GM21367 (cell line): ENCODE measurements at regions not wholly inside any gene's neighbourhood (a gene's known extent, or its start where the extent isn't known, plus 50 kb on each side); places are given as distances from the start of the nearest gene placed in this dataset.

Experiments used
- ATAC-seq: cut with Tn5 transposase; IDR thresholded peaks from one replicate; pipeline ENCODE4 v1.9.1; 2021; ENCODE audit not compliant: unreplicated experiment

- ATAC-seq, result no peak
These were observed 108.2 kb upstream of the UQCRFS1 start for GRCh38 chr19:29321116-29321515.

GRCh38 chr19:29323021-29323430 lies 110.1 kb upstream of the UQCRFS1 start:
- ATAC-seq, result no peak

GRCh38 chr19:29323440-29324290 lies 110.7 kb upstream of the UQCRFS1 start:
- no peak for ATAC-seq

GRCh38 chr19:29324291-29324680 lies 111.3 kb upstream of the UQCRFS1 start:
- no peak for ATAC-seq

- no peak for ATAC-seq
These were observed 111.8 kb upstream of the UQCRFS1 start for GRCh38 chr19:29324717-29325116.

- no peak for ATAC-seq
These were observed 112.5 kb upstream of the UQCRFS1 start for GRCh38 chr19:29325241-29325975.

- ATAC-seq, result no peak
These were observed 113.4 kb upstream of the UQCRFS1 start for GRCh38 chr19:29326351-29326750.

- no peak for ATAC-seq
These were observed 114.2 kb upstream of the UQCRFS1 start for GRCh38 chr19:29326849-29327840.

GRCh38 chr19:29328586-29328985 lies 115.6 kb upstream of the UQCRFS1 start:
- ATAC-seq, result no peak

- ATAC-seq, result no peak
These were observed 116.6 kb upstream of the UQCRFS1 start for GRCh38 chr19:29329460-29330134.

- no peak for ATAC-seq
These were observed 123.5 kb upstream of the UQCRFS1 start for GRCh38 chr19:29336425-29336824.

GRCh38 chr19:29337029-29337428 lies 124.1 kb upstream of the UQCRFS1 start:
- no peak for ATAC-seq

- no peak for ATAC-seq
These were observed 125.5 kb upstream of the UQCRFS1 start for GRCh38 chr19:29338480-29338879.

- no peak for ATAC-seq
These were observed 129.8 kb upstream of the UQCRFS1 start for GRCh38 chr19:29342721-29343120.

GRCh38 chr19:29364224-29364726 lies 151.3 kb upstream of the UQCRFS1 start:
- ATAC-seq, result no peak

- no peak for ATAC-seq
These were observed 152.0 kb upstream of the UQCRFS1 start for GRCh38 chr19:29364999-29365398.

GRCh38 chr19:29365836-29366417 lies 153.0 kb upstream of the UQCRFS1 start:
- ATAC-seq, result no peak

GRCh38 chr19:29366757-29367156 lies 153.8 kb upstream of the UQCRFS1 start:
- ATAC-seq, result no peak

GRCh38 chr19:29367791-29368222 lies 154.9 kb upstream of the UQCRFS1 start:
- ATAC-seq, result no peak

GRCh38 chr19:29370276-29370675 lies 155.5 kb upstream of the VSTM2B start:
- ATAC-seq, result no peak
